DMS79 treated with DMSO at 0.1 percent for 48 hours (cell line): ENCODE measurements at regions not wholly inside any gene's neighbourhood (a gene's known extent, or its start where the extent isn't known, plus 50 kb on each side); places are given as distances from the start of the nearest gene placed in this dataset.
"Not testable (repeated sequence)": the region's sequence is repeated elsewhere in the genome, so short reads cannot be mapped to it uniquely, and the experiment has no call there.

Source experiments
- DNase-seq: peaks from one replicate; lab custom pipeline; 2025; lab: John Stamatoyannopoulos, UW

- DNase-seq: no peak
Measured at GRCh38 chr6:28768187-28768913, 155.4 kb downstream of the TRIM27 start.

DNA sequence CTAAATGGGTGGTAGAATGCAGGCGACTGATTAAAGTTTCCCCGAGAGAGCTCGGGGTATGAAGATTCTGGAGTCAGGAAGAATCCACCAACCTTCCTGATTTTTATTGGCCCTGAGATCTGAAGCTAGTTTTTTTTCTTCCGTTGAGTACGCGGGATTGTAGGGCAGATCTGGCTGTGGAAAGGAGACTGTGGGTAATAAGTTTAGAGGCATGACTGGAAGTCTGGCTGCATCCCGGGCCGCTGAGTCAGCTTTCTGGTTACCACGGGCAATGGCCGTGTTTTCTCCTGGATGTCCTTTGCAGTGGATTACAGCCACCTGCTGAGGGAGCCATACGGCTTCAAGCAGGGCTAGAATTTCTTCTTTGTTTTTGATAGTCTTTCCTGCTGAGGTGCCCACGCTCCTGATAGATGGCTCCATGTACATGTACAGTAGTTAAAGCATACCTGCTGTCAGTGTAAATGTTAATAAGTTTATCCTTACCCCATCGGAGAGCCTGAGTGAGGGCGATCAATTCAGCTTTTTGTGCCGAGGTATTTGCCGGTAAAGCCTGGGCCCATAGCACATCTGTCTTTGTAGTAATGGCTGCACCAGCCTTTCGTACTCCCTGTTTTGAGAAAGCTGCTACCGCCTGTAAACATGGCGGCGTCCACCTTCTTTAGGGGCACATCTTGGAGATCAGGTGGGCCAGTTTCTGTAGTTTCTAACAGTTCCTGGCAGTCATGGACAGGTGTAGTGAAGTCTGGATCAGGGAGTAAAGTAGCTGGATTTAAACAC lies 154.0 kb downstream of the TRIM27 start:
- no peak for DNase-seq

GRCh38 chr6:28770732-28771131 lies 153.1 kb downstream of the TRIM27 start:
- DNase-seq: no peak

DNA sequence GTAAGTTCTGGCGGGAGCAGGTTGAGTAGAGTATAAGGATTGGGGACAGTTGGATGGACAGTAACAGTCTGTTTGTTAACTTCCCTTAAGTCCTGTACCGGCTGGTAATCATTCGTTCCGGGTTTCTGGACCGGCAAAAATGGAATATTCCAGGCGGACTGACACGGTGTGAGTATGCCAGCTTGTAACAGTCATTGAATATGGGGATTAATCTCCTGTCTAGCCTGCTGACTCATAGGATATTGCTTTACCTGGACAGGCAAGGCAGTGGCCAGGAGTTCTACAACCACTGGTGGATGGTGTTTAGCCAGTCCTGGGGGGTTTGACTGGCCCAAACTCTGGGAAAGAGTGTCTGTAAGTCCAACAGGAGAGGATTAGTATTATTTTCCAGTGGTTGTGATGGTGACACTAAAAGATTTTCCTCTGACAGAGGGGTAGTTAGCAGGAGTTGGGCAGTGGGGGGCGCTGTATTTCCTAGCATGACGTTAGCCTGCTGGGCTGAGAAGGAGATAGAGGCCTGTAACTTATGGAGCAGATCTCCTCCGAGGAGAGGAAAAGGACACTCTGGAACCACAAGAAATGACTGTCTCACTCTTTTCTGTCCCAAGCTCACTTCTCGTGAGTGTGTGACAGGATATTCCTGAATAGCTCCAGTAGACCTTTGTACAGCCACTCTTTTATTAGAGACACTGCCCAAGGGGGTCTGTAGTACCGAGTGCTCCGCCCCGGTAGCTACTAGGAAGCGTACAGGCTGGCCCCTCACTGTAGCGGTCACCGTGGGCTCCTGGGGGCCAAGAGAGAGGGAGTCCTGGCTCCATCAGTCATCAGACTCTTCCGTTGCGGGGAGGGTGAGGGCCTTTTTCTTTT lies 152.2 kb downstream of the TRIM27 start:
- no peak for DNase-seq

DNA sequence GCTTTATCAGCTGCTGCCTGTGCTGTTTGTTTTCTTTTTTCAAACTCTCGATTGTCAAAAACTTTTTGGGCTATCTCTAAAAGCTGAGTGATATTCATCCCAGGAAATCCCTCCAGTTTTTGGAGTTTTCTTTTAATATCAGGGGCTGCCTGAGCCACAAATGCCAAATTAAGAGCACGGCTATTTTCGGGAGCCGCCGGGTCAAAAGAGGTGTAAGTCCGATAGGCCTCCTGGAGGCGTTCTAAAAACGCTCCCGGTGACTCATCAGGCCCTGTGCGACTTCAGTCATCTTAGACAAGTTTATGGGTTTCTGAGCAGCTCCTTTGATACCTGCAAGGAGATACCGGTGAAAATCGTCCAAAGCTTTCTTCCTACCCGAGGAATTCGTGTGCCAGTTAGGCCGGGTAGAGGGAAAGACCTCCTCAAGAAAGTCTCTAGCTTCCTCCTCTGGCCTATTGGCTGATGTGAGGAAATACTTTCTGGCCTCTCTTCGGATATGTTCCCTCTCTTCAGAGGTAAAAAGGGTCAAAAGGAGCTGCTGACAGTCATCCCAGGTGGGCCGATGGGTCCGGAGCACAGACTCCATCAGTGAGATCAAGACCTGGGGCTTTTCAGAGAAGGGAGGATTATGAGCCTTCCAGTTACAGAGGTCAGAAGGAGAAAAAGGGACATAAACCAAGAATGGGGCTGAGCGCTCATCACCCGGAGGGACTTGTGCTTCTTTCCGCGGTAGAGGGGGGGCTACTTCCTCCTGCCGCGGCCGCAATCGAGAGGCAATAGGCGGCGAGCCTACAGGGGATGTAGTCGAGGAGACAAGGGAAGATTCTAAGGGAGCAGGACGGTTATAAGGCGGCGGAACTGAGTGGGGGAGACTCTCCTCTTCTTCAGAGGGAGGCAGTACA lies 151.1 kb downstream of the TRIM27 start:
- DNase-seq: no peak

DNA sequence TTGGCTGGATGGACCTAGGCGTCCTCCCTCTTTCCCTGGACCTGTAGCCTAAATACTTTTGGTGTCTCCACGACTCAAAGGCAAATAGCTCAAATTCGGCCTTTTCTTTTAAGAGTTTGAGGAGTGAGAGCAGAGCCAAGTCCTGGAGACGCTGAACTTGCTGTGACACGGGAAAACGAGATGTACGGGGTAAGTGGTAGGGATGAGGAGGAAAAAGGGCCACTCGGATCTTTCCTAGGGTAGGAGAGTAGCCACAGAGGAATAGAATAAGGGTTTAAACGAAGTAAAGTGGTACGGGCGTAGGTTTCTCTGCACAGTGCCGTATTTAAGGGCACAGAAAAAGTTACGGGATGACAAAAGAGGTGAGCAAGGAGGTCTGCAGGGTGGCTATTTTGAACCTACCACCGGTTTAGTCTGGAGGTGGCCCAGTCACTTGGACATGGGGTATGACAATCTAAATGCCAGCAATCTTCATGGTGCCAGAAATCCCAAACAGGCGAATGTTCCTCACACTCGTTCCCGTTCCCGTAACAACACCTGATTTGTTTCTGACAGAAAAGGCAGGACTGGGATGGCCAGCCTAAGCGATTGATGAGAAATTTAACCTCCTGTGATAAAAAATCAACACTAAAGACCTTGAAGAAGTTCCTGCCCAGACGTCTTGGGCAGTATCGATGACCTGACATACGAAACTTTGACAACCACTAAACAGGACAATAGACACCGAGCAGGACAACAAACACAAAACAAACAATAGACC lies 149.3 kb downstream of the TRIM27 start:
- DNase-seq: no peak

- DNase-seq: no peak
Measured at GRCh38 chr6:28775052-28775376, 148.8 kb downstream of the TRIM27 start.

- no peak for DNase-seq
Measured at GRCh38 chr6:28775405-28776129, 148.2 kb downstream of the TRIM27 start.

DNA sequence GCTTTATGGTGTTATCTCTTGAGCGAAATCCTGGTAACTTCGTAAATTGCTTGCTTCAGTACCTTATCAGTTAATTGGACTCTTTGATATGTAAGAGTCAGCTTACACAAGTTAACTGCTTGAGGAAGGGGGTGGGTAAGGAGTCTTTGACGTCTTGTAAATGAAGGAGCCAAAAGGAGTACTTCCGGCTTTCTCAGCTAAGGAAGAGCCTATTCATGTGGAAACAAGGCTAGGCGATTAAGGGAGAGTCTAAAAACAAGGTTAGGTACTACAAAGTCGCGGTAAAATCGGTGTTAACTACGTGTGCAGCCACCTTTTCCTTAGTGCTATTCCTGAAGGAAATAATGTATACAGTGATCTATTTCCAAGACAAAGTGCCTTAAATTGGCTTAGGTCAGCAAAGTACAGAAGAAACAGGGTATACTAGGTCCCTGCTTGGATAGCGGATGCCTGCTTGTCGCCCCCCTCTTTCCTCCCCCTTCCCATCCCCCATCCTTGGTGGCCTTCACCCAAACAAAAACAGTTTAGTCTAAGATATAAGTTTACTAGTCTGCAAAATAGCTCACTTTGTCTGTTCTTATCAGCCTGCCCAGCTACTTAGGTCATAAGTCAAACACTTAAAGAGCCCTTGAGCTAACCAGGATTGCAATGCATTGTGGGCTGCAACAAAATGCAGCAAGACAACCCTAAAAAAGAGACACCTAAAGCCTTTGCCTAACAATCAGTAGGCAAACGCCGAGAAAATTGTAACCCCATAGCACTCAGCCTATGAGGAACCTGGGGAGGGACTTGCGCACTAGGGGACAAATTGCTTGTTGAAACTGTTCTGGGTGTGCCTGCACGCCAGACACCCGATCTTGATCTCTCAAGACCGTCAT lies 147.3 kb downstream of the TRIM27 start:
- DNase-seq: no peak

DNA sequence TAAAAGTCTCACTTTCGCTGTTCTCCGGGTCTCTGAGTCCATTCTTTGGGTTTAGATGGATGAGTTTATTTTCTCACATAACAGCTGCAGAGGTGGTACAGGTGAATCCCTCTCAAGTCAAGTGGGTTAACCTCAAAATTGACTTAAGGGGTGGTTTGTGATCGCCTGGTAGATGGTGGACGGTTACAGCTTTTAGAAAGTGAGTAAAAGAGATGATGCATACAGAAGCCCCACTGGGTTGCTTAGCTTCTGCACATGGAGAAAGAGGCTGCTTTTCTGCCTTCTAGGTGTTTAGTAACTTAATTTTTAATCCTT lies 146.7 kb downstream of the TRIM27 start:
- no peak for DNase-seq

- DNase-seq: no peak
Measured at GRCh38 chr6:28782113-28782673, 141.6 kb downstream of the TRIM27 start.

DNA sequence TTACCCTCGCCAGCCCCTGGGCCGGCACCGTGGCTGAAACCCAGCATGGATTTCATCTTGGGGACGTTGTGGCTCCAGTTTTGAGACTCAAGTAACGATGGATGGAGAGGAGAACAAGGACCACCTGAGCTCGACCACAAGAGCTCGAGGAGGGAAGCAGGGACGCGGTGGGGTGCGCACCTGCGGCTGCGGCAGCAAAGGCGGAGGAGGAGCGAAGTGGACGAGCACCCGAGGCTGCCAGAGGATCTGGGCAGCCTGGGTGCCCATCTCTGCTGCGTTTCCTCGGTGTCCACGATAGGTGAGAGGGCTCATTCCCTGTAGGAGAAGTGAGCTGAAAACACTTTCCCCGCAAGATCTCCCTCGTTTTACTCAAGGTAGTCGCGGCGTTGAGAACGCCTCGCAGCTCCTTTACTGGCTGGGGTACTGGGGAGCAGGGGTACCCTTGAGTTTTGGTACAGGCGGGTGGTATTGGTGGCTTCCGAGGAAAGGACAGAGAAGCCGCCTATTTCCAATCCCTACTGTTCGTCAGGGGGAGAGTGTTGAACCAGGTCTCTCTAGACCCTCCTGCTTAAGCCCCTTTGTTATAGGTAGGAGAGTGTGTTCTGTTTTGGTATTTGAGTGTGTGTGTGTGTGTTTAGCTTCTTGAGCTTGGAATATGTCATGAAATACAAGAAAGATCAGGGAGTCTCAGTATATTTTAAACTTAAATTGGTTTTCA lies 137.7 kb downstream of the TRIM27 start:
- no peak for DNase-seq

DNA sequence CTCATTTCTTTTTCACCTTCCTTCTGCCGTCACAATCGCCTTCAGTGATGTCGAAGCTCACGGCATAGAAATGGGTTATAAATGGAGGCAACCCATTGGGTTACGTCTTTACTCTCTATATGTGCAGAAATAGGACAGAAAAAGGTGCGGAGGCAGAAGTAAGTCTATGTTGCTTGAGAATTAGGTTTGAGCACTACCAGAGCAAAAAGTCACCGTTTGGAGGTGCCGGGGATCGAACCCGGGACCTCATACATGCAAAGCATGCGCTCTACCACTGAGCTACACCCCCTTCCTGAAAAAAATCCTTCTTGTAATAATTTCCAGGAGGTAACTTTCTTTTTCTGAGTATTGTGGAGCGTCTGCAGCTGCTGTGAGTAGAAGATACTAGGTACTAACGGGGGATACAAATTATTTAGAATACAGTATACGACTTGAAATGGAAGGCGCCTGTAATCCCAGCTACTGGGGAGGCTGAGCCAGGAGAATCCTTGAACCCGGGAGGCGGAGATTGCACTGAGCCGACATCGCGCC lies 134.2 kb downstream of the TRIM27 start:
- no peak for DNase-seq

DNA sequence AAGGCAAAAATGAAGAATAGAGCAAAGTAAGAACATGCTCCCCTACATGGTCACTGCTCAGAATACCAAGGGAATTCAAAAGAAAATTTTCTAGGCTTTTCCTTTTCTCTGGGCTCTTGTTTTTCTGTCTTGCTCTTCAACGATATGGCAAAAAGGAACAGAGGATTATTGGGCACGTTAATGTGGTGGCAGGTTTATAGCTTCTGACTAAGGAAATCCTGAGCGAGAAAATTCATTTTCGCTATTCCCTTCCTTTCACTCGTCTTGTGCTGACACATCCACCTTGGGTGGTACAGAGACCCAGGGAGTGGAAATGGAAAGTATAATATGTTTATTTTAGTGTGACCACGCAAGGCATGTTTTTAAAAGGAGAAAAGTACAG lies 132.8 kb downstream of the TRIM27 start:
- DNase-seq: no peak

DNA sequence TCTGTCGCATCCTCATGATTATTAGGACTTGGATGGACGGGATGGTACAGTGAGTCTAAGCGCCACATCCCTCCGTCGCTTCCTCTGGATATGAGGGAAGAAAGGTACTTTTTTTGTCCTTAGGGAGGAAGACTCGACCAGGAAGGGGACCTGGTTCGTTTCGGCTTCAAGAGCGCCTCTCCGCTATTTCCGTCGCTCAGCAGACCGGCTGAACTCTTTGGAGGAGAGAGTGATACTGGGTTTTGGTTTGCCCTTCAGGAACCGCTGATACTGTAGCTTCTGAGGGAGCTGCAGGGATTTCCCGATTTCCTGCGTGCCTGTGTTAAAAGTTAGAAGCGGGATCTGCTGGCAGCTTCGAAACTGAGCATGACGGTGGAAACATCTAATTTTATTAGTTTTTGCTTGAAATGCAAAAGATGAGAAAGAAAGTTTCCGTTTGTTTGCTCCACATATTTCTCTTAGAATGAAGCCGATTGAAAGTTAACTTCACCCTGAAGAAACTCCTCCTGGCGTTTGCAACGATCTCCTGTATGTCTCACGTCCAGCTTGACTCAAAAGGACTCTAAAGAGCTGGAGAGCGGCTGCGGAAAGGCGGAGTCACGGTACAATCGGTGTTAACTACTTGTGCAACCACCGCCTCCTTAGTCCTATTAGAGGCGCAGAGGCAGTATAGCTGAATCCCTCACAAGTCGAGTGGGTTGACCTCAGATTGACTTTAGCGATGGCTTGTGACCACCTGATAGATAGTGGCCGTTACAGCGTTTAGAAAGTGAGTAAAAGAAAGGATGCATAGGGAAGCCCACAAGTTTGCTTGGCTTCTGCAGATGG lies 129.4 kb downstream of the TRIM27 start:
- DNase-seq: no peak

DNA sequence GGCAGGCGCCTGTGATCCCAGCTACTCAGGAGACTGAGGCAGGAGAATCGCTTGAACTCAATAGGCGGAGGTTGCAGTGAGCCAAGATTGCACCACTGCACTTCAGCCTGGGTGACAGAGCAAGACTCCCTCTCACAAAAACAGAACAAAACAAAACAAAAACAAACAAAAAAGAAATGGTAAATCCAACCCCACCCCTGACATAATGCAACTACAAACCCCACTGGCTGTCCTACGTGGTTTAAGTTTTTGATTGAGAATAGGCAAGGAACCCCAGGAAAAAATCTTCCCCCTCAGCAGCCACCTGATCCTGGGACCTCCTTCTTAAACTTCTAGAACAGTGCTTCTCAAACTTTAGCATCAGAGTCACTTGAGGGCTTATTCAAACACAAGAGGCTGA lies 123.1 kb downstream of the TRIM27 start:
- not testable (repeated sequence) for DNase-seq
